ENCODE measurements at regions not wholly inside any gene's neighbourhood (a gene's known extent, or its start where the extent isn't known, plus 50 kb on each side); places are given as distances from the start of the nearest gene placed in this dataset.

DNA sequence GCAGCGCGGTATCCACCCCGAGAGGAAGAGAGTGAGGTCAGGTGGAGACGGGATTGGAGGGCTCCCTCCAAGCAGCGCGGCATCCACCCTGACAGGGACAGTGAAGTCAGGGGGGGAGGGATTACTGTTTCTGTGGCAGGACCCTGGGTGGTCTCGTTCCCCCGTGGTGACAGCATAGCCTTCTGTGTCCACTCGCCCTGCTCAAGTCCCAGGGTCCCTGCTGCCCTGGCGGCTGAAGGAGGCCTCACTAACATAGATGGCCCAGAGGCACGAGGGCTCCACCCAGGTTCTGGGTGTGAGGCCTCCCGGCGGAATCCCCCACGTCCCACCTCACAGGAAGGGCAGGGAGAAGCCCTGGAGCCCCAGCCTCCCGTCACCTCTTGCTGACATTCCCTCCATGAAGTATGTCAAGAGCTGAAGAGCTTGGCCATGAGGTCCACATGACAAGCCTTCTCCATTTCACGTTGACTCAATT lies 636.1 kb downstream of the BRD1 start:
- Histone ChIP-seq H3K36me3 (no peaks in the 10 kb centered on the region), H3K27me3 (peaks cover 0 to 28% of the 10 kb centered on the region in 2 donors), H3K9me3 (no peaks in the 10 kb centered on the region), H3K4me1 (no peaks in the 10 kb centered on the region), H3K4me3 (no peak overlapping the region), H3K27ac (no peak overlapping the region)
- intact Hi-C loops (cut with DNase I) = no loop called here
- ATAC-seq (no peak), DNase-seq (no peak)
- TF ChIP-seq, protein P1, sequence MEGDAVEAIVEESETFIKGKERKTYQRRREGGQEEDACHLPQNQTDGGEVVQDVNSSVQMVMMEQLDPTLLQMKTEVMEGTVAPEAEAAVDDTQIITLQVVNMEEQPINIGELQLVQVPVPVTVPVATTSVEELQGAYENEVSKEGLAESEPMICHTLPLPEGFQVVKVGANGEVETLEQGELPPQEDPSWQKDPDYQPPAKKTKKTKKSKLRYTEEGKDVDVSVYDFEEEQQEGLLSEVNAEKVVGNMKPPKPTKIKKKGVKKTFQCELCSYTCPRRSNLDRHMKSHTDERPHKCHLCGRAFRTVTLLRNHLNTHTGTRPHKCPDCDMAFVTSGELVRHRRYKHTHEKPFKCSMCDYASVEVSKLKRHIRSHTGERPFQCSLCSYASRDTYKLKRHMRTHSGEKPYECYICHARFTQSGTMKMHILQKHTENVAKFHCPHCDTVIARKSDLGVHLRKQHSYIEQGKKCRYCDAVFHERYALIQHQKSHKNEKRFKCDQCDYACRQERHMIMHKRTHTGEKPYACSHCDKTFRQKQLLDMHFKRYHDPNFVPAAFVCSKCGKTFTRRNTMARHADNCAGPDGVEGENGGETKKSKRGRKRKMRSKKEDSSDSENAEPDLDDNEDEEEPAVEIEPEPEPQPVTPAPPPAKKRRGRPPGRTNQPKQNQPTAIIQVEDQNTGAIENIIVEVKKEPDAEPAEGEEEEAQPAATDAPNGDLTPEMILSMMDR (IDR thresholded peaks at IDR 0.05) = no peak

DNA sequence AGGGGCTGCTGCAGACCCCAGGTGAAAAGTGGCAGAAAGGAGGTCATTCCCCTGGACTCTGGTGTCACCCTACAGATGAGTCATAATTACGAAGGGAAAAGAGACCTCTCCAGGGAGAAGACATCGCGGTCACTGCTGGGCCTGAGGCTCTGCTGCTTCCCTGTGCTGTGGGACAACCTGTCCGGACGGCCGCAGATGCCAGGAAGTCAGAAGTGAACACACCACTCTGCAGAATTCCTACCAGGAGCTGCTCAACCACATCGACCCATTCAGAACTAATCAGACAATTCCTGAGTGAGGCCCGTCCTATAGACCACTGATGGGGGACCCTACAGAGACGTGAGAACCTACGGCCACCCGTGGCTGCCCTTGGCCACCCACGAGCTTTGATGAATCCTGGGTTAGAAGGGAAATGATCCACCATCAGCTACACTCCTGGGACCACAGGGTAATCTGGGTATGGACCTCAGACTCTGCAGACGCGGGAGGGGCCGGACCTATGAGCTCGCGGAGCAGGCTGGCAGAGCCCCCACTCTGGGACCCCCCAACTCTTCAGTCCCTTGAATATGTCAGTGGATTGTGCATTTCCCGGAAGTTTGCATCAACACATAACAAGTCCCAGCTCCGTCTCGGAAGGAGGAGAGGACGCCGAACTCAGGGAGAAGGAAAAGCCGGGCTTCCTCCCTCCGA lies 636.7 kb downstream of the BRD1 start:
- TF ChIP-seq, protein P1 (IDR thresholded peaks at IDR 0.05) = no peak
- DNase-seq (no peak), ATAC-seq (no peak)
- H3K27me3 ChIP-seq = peaks cover 0 to 22% of the 10 kb centered on the region in 2 donors
- H3K4me1 ChIP-seq = no peaks in the 10 kb centered on the region
- intact Hi-C loops (cut with DNase I) = no loop called here
- no peak overlapping the region for H3K4me3 ChIP-seq
- H3K9me3 ChIP-seq = no peaks in the 10 kb centered on the region
- no peaks in the 10 kb centered on the region for H3K36me3 ChIP-seq
- no peak overlapping the region for H3K27ac ChIP-seq

DNA sequence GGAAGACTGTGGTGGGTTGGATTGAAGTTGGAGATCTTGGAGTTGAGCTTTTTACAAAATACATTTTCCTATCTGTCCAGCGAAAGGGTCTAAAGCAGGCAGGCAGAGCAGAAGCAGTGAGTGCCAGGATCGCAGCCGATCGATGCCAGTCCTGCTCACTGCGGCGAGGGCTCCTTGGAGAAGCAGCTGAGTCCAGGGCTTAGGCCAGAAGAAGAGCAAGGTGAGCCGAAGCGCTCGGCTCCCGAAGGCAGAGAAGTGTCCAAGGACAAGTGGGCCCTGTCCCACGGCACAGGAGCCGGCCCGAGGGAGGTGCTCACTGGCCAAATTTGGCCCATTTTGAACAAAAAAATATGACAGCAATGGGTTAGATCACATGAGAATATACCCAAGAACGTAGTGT lies 637.8 kb downstream of the BRD1 start:
- TF ChIP-seq, protein P1 (IDR thresholded peaks at IDR 0.05) = no peak
- H3K36me3 ChIP-seq = no peaks in the 10 kb centered on the region
- H3K9me3 ChIP-seq = no peaks in the 10 kb centered on the region
- H3K27me3 ChIP-seq = peaks cover 0 to 18% of the 10 kb centered on the region in 2 donors
- H3K27ac ChIP-seq = no peak overlapping the region
- no peak for DNase-seq
- no peak for ATAC-seq
- intact Hi-C loops (cut with DNase I) = no loop called here
- no peaks in the 10 kb centered on the region for H3K4me1 ChIP-seq
- no peak overlapping the region for H3K4me3 ChIP-seq

DNA sequence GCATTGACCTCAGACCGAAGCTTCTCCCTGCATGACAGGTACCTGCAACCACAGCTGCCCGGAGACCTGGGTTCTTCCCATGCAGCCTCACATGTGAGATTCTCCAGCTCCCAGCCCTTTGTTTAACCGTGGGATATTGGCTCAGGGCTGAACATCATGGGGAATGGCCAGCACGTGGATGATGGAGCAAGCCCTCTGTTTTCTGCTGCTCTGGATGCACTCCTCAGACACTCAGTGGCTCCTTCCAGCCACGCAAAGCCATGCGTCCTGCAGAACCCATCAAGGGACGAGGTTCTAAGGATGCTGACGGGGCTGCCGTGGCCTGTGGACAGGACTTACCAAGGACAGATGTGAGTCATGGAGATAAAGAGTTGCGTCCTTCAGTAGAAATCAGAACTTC lies 639.1 kb downstream of the BRD1 start:
- no peaks in the 10 kb centered on the region for H3K36me3 ChIP-seq
- intact Hi-C loops (cut with DNase I) = no loop called here
- no peak overlapping the region for H3K4me3 ChIP-seq
- no peak for DNase-seq
- peaks cover 0 to 31% of the 10 kb centered on the region in 2 donors for H3K27me3 ChIP-seq
- TF ChIP-seq, protein P1 (IDR thresholded peaks at IDR 0.05) = no peak
- ATAC-seq = no peak
- no peaks in the 10 kb centered on the region for H3K9me3 ChIP-seq
- H3K4me1 ChIP-seq = no peaks in the 10 kb centered on the region
- H3K27ac ChIP-seq = no peak overlapping the region

DNA sequence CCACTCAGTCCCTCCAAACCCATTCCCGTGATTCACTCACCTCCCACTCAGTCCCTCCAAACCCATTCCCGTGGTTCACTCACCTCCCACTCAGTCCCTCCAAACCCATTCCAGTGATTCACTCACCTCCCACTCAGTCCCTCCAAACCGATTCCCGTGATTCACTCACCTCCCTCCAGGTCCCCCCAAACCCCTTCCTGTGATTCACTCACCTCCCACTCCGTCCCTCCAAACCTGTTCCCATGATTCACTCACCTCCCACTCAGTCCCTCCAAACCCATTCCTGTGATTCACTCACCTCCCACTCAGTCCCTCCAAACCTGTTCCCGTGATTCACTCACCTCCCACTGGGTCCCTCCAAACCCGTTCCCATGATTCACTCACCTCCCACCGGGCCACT lies 639.6 kb downstream of the BRD1 start:
- TF ChIP-seq, protein P1 (IDR thresholded peaks at IDR 0.05) = no peak
- Histone ChIP-seq H3K27ac (no peak overlapping the region), H3K36me3 (no peaks in the 10 kb centered on the region), H3K4me3 (no peak overlapping the region), H3K4me1 (no peaks in the 10 kb centered on the region), H3K27me3 (peaks cover 0 to 36% of the 10 kb centered on the region in 2 donors), H3K9me3 (no peaks in the 10 kb centered on the region)
- intact Hi-C loops (cut with DNase I) = no loop called here
- no peak for DNase-seq
- ATAC-seq = no peak

Measured in left lung (tissue), 4 donors.